H9 (cell line): ENCODE measurements at regions not wholly inside any gene's neighbourhood (a gene's known extent, or its start where the extent isn't known, plus 50 kb on each side); places are given as distances from the start of the nearest gene placed in this dataset.

Experiments
- DNase-seq: peaks from one replicate; pipeline ENCODE4 v3.0.0-alpha.2; 2017
- H2AFZ ChIP-seq: one replicate; pipeline ENCODE4 v1.6.1; 2013; ENCODE audit warnings: mild to moderate bottlenecking, low read length, control low read depth, moderate library complexity
- H2AK5ac ChIP-seq: 2 replicates; pipeline ENCODE4 v1.6.1; 2013; ENCODE audit warnings: low read length, control low read depth, mixed read lengths; ENCODE audit not compliant: insufficient read length
- H2BK120ac ChIP-seq: one replicate; pipeline ENCODE4 v1.6.1; 2013; ENCODE audit warnings: low read depth, mild to moderate bottlenecking, low read length, control low read depth, inconsistent platforms; ENCODE audit not compliant: poor library complexity, severe bottlenecking
- H2BK12ac ChIP-seq: 2 replicates; pipeline ENCODE4 v1.6.1; 2013; ENCODE audit warnings: low read length, control low read depth, mixed read lengths, low read depth; ENCODE audit not compliant: insufficient read length
- H2BK15ac ChIP-seq: 2 replicates; pipeline ENCODE4 v1.6.1; 2013; ENCODE audit warnings: low read depth, low read length, control low read depth
- H2BK20ac ChIP-seq: one replicate; pipeline ENCODE4 v1.6.1; 2013; ENCODE audit warnings: low read depth, mild to moderate bottlenecking, low read length, control low read depth, inconsistent platforms; ENCODE audit not compliant: poor library complexity, severe bottlenecking
- H2BK5ac ChIP-seq: 2 replicates; pipeline ENCODE4 v1.6.1; 2013; ENCODE audit warnings: low read length, control low read depth, mixed read lengths; ENCODE audit not compliant: insufficient read length
- H3K14ac ChIP-seq: 2 replicates; pipeline ENCODE4 v1.6.1; 2013; ENCODE audit warnings: low read length, control low read depth; ENCODE audit not compliant: insufficient read depth
- H3K18ac ChIP-seq: 2 replicates; pipeline ENCODE4 v1.6.1; 2013; ENCODE audit warnings: low read depth, mild to moderate bottlenecking, mixed read lengths, low read length, control low read depth; ENCODE audit not compliant: insufficient read length
- H3K23ac ChIP-seq: 2 replicates; pipeline ENCODE4 v1.6.1; 2013; ENCODE audit warnings: low read length, control low read depth, mixed read lengths, low read depth; ENCODE audit not compliant: insufficient read length
- H3K23me2 ChIP-seq: 2 replicates; pipeline ENCODE4 v1.6.1; 2013; ENCODE audit warnings: low read depth, mild to moderate bottlenecking, mixed read lengths, low read length, control low read depth; ENCODE audit not compliant: insufficient read length, poor library complexity, severe bottlenecking
- H3K27ac ChIP-seq: 2 replicates; pipeline ENCODE4 v1.5.1; 2013; ENCODE audit warnings: low read length, control low read depth, mixed read lengths, low read depth; ENCODE audit not compliant: insufficient read length
- H3K27me3 ChIP-seq: 2 replicates; pipeline ENCODE4 v1.6.1; 2013; ENCODE audit warnings: low read length, control low read depth, inconsistent platforms; ENCODE audit not compliant: insufficient read depth
- H3K4ac ChIP-seq: 2 replicates; pipeline ENCODE4 v1.6.1; 2013; ENCODE audit warnings: low read depth, mild to moderate bottlenecking, control low read depth, inconsistent platforms, low read length, moderate library complexity
- H3K4me1 ChIP-seq: 2 replicates; pipeline ENCODE4 v1.6.1; 2013; ENCODE audit warnings: low read length, control low read depth, inconsistent platforms; ENCODE audit not compliant: insufficient read depth
- H3K4me2 ChIP-seq: 2 replicates; pipeline ENCODE4 v1.6.1; 2013; ENCODE audit warnings: low read length, control low read depth, mixed read lengths; ENCODE audit not compliant: insufficient read length, insufficient read depth
- H3K56ac ChIP-seq: 2 replicates; pipeline ENCODE4 v1.6.1; 2013; ENCODE audit warnings: low read depth, mild to moderate bottlenecking, mixed read lengths, low read length, control low read depth; ENCODE audit not compliant: insufficient read length
- H3K79me1 ChIP-seq: 2 replicates; pipeline ENCODE4 v1.6.1; 2013; ENCODE audit warnings: low read depth, mild to moderate bottlenecking, moderate library complexity, low read length, control low read depth, inconsistent platforms; ENCODE audit not compliant: insufficient read depth, poor library complexity, severe bottlenecking
- H3K79me2 ChIP-seq: 2 replicates; pipeline ENCODE4 v1.6.1; 2013; ENCODE audit warnings: low read length, control low read depth, inconsistent platforms; ENCODE audit not compliant: insufficient read depth
- H3K9ac ChIP-seq: 2 replicates; pipeline ENCODE4 v1.6.1; 2013; ENCODE audit warnings: low read length, control low read depth, mixed read lengths; ENCODE audit not compliant: insufficient read length; ENCODE audit errors: extremely low read depth
- H3K9me3 ChIP-seq: one replicate; pipeline ENCODE4 v1.6.1; 2013; ENCODE audit warnings: low read depth, low read length, inconsistent platforms; ENCODE audit not compliant: control insufficient read depth
- H3T11ph ChIP-seq: one replicate; pipeline ENCODE4 v1.6.1; 2013; ENCODE audit warnings: mild to moderate bottlenecking, low read length, control low read depth, inconsistent platforms
- H4K20me1 ChIP-seq: one replicate; pipeline ENCODE4 v1.6.1; 2013; ENCODE audit not compliant: control insufficient read depth, insufficient read length, insufficient read depth
- H4K5ac ChIP-seq: 2 replicates; pipeline ENCODE4 v1.6.1; 2013; ENCODE audit warnings: low read depth, mild to moderate bottlenecking, mixed read lengths, low read length, control low read depth; ENCODE audit not compliant: insufficient read length
- H4K8ac ChIP-seq: replicated peaks from 2 replicates; pipeline ENCODE4 v1.6.1; 2013; ENCODE audit warnings: low read length, control low read depth, mixed read lengths, low read depth; ENCODE audit not compliant: insufficient read length
- H4K91ac ChIP-seq: 2 replicates; pipeline ENCODE4 v1.6.1; 2013; ENCODE audit warnings: low read depth, mild to moderate bottlenecking, moderate library complexity, mixed read lengths, low read length, control low read depth; ENCODE audit not compliant: insufficient read length
- H3K27ac Mint-ChIP-seq, 3 experiments: 2 replicates in 2 of 3; 3 replicates in 1 of 3; pipeline ENCODE4 v1.8.0; 2020 to 2021; ENCODE audit warnings: mixed read lengths in 3 of 3, mild to moderate bottlenecking in 1 of 3, moderate library complexity in 1 of 3
- H3K27me3 Mint-ChIP-seq: 2 replicates; pipeline ENCODE4 v1.8.0; 2021; ENCODE audit warnings: low read depth, mild to moderate bottlenecking, moderate library complexity, mixed read lengths
- H3K36me3 Mint-ChIP-seq, 3 experiments: 2 replicates in 2 of 3; 3 replicates in 1 of 3; pipeline ENCODE4 v1.8.0; 2020 to 2021; ENCODE audit warnings: low read depth in 3 of 3, mixed read lengths in 3 of 3; ENCODE audit not compliant: insufficient read depth in 1 of 3
- H3K4me1 Mint-ChIP-seq, 2 experiments: 2 replicates each; pipeline ENCODE4 v1.8.0; 2020; ENCODE audit warnings: mixed read lengths in 2 of 2
- H3K4me3 Mint-ChIP-seq, 2 experiments: 2 replicates in 1 of 2; 3 replicates in 1 of 2; pipeline ENCODE4 v1.8.0; 2020 to 2021; ENCODE audit warnings: mild to moderate bottlenecking in 2 of 2, mixed read lengths in 2 of 2, moderate library complexity in 1 of 2
- H3K9me3 Mint-ChIP-seq, 2 experiments: 2 replicates in 1 of 2; 3 replicates in 1 of 2; pipeline ENCODE4 v1.8.0; 2020; ENCODE audit warnings: mild to moderate bottlenecking in 2 of 2, mixed read lengths in 2 of 2, moderate library complexity in 1 of 2
- CTCF ChIP-seq: fragments of 200-600 bp; sonication (generic); conservative IDR thresholded peaks from 3 replicates; pipeline ENCODE4 v1.8.0; 2021; ENCODE audit warnings: antibody characterized with exemption, mild to moderate bottlenecking
- WGBS: extraction: QIAGEN DNeasy Blood & Tissue Kit; methylation state at CpG from one replicate; pipeline ENCODE4 v1.1.7; 2013; ENCODE audit warnings: missing lambda C conversion rate, low lambda C conversion rate, mixed read lengths; ENCODE audit not compliant: insufficient read length; ENCODE audit errors: extremely low coverage; 5-methylcytosine and 5-hydroxymethylcytosine counted together

GRCh38 chr7:110246118-110246517 is 844.8 kb upstream of the LRRN3 start:
- Histone ChIP-seq H2BK5ac (no peak overlapping the region), H3K56ac (no peak overlapping the region), H3K79me1 (no peaks in the 10 kb centered on the region), H2AFZ (no peak overlapping the region), H2BK20ac (no peak overlapping the region), H3K4me1 (no peaks in the 10 kb centered on the region), H3K27me3 (no peaks in the 10 kb centered on the region), H4K8ac (no peak overlapping the region), H4K91ac (no peak overlapping the region), H3K4me2 (no peak overlapping the region), H3K23me2 (no peaks in the 10 kb centered on the region), H3K79me2 (no peaks in the 10 kb centered on the region), H3K23ac (no peak overlapping the region), H3K14ac (no peak overlapping the region), H4K5ac (no peak overlapping the region), H2BK15ac (no peak overlapping the region), H2BK120ac (no peak overlapping the region), H3T11ph (no peak overlapping the region), H3K18ac (no peak overlapping the region), H2AK5ac (no peak overlapping the region), H3K27ac (no peak overlapping the region), H3K4ac (no peak overlapping the region), H3K9ac (no peak overlapping the region), H2BK12ac (no peak overlapping the region), H3K9me3 (no peaks in the 10 kb centered on the region), H4K20me1 (no peaks in the 10 kb centered on the region)
- Mint-ChIP-seq H3K4me1 (peaks cover 0 to 5% of the 10 kb centered on the region in 2 experiments; a peak in 2 of 4 replicates), H3K27me3 (no peaks in the 10 kb centered on the region), H3K9me3 (peaks cover 0 to 5% of the 10 kb centered on the region in 2 experiments; a peak in 2 of 5 replicates), H3K4me3 (no peak overlapping the region), H3K27ac (no peak overlapping the region), H3K36me3 (peaks cover 0 to 6% (median 0%) of the 10 kb centered on the region in 3 experiments; a peak in 2 of 7 replicates)
- WGBS = no CpG with 5 or more reads among the region's 1 CpG
- TF ChIP-seq CTCF = no peak
- no peak for DNase-seq
